Adrenal gland (tissue), 9 donors: ENCODE measurements at regions not wholly inside any gene's neighbourhood (a gene's known extent, or its start where the extent isn't known, plus 50 kb on each side); places are given as distances from the start of the nearest gene placed in this dataset.

Source experiments
- DNase-seq, 7 donors: peaks; one replicate each; pipeline ENCODE4 v3.0.0-alpha.2; 2019 to 2020
- H3K27ac ChIP-seq, 5 donors: fragments of 200-600 bp; sonication (generic) in 4 of 5; 1 replicate in 3 of 5; 2 replicates in 2 of 5; pipeline versions ENCODE4 v1.5.1 to v1.8.0; 2016 to 2020; ENCODE audit warnings: mild to moderate bottlenecking in 1 of 5
- H3K27me3 ChIP-seq: fragments of 200-600 bp; 2 replicates; pipeline ENCODE4 v1.8.0; 2021
- H3K36me3 ChIP-seq, 2 donors: fragments of 200-600 bp; replicated peaks in 1 of 2; 1 replicate in 1 of 2; 2 replicates in 1 of 2; pipeline versions ENCODE4 v1.5.1 to v1.8.0; 2018 to 2022
- H3K4me1 ChIP-seq, 2 donors: fragments of 200-600 bp; replicated peaks in 1 of 2; 1 replicate in 1 of 2; 2 replicates in 1 of 2; pipeline versions ENCODE4 v1.5.1 to v1.8.0; 2018 to 2021
- H3K4me3 ChIP-seq, 4 donors: fragments of 200-600 bp; sonication (generic) in 3 of 4; one replicate each; pipeline ENCODE4 v1.5.1; 2016 to 2018
- H3K9me3 ChIP-seq, 3 donors: fragments of 200-600 bp; sonication (generic) in 1 of 3; replicated peaks in 1 of 3; 1 replicate in 2 of 3; 2 replicates in 1 of 3; pipeline versions ENCODE4 v1.5.1 to v1.8.0; 2016 to 2021
- CTCF ChIP-seq, 6 experiments: fragments of 450-650 bp in 4 of 6; fragments of 200-600 bp in 2 of 6; sonication (generic) in 1 of 6; IDR thresholded peaks; 1 replicate in 5 of 6; 2 replicates in 1 of 6; pipeline versions ENCODE4 v1.5.1 to v1.8.0; 2016 to 2021; ENCODE audit warnings: antibody characterized with exemption in 6 of 6, mild to moderate bottlenecking in 2 of 6, moderate library complexity in 1 of 6
- POLR2A ChIP-seq, 2 donors: fragments of 450-650 bp; IDR thresholded peaks; one replicate each; pipeline ENCODE4 v1.6.1; 2017; ENCODE audit warnings: antibody characterized with exemption in 2 of 2, mild to moderate bottlenecking in 2 of 2, moderate library complexity in 1 of 2
- WGBS, 4 donors: extraction: QIAGEN DNeasy Blood & Tissue Kit in 2 of 4; methylation state at CpG; one replicate each; pipeline versions ENCODE4 v1.1.5 to v1.1.7; 2013 to 2017; 5-methylcytosine and 5-hydroxymethylcytosine counted together
- intact Hi-C, 2 donors: fragments of 100-400 bp; cut with DNase I; formaldehyde crosslinking; loops; one replicate each; pipeline versions ENCODE4 v1.14.1 to v1.15.0; 2022 to 2023
- small RNA-seq, 2 donors: library from RNA; depleted of rRNA; stranded (forward); fragments of <200 nt; gene quantifications; one replicate each; pipeline ENCODE3, GENCODE V24; 2016
- donor health status: healthy with polysubstance abuse.
- donor health status: Bipolar disorder and iron deficiency.
- donor health status: DM: yes; HTN: yes; CAD: no.
- donor health status: DM: no; HTN: no; CAD: no.
- donor health status: DM: no; HTN: no; CAD: no.

GRCh38 chr12:88638388-88638787 is 58.1 kb upstream of the KITLG start:
- 74 to 80% (median 79%) methylated on average over 3 of the region's 3 CpGs for WGBS, 4 donors
- intact Hi-C loops = no loop called here
- Histone ChIP-seq H3K4me1 (peaks cover 0 to 4% of the 10 kb centered on the region in 2 donors), H3K27me3 (no peaks in the 10 kb centered on the region), H3K27ac (no peak overlapping the region), H3K4me3 (no peak overlapping the region), H3K36me3 (no peaks in the 10 kb centered on the region), H3K9me3 (no peaks in the 10 kb centered on the region)
- no peak for TF ChIP-seq POLR2A (IDR thresholded peaks at IDR 0.05)
- no peak for TF ChIP-seq CTCF (IDR thresholded peaks at IDR 0.05)
- DNase-seq = no peak

GRCh38 chr12:88634008-88634407 is 53.7 kb upstream of the KITLG start:
- intact Hi-C loops = no loop called here
- no peak for TF ChIP-seq POLR2A (IDR thresholded peaks at IDR 0.05)
- no peak for TF ChIP-seq CTCF (IDR thresholded peaks at IDR 0.05)
- DNase-seq = no peak
- Histone ChIP-seq H3K36me3 (no peaks in the 10 kb centered on the region), H3K4me1 (no peaks in the 10 kb centered on the region), H3K27me3 (no peaks in the 10 kb centered on the region), H3K4me3 (no peak overlapping the region), H3K9me3 (no peaks in the 10 kb centered on the region), H3K27ac (no peak overlapping the region)
- WGBS, 4 donors = 8 to 29% (median 26%) methylated on average over 1 of the region's 1 CpG

- TF ChIP-seq POLR2A (IDR thresholded peaks at IDR 0.05) = no peak
- peak in 2 of 6 experiments; percentile 25 to 31 for TF ChIP-seq CTCF (IDR thresholded peaks at IDR 0.05)
- intact Hi-C loops = no loop called here
Observed at GRCh38 chr12:88633312-88633711, 53.0 kb upstream of the KITLG start.

GRCh38 chr12:88630561-88630960 is 50.3 kb upstream of the KITLG start:
- H3K9me3 ChIP-seq = no peaks in the 10 kb centered on the region
- no peaks in the 10 kb centered on the region for H3K4me1 ChIP-seq
- intact Hi-C loops = no loop called here
- H3K27ac ChIP-seq = no peak overlapping the region
- no peaks in the 10 kb centered on the region for H3K36me3 ChIP-seq
- no peak overlapping the region for H3K4me3 ChIP-seq
- H3K27me3 ChIP-seq = no peaks in the 10 kb centered on the region
- TF ChIP-seq CTCF (IDR thresholded peaks at IDR 0.05) (no peak), POLR2A (IDR thresholded peaks at IDR 0.05) (no peak)
- DNase-seq = no peak

More at GRCh38 chr12:88633312-88633711, 53.0 kb upstream of the KITLG start:
- no peak for DNase-seq
- no peaks in the 10 kb centered on the region for H3K4me1 ChIP-seq
- H3K27ac ChIP-seq = no peak overlapping the region
- H3K27me3 ChIP-seq = no peaks in the 10 kb centered on the region
- H3K9me3 ChIP-seq = no peaks in the 10 kb centered on the region
- no peak overlapping the region for H3K4me3 ChIP-seq
- WGBS, 4 donors = 71 to 84% (median 75%) methylated on average over 1 of the region's 1 CpG
- H3K36me3 ChIP-seq = no peaks in the 10 kb centered on the region

Small RNA genes in the stretch of these regions (small RNA-seq; reads per million reads assigned to genes)
- gene RNU7-120P = 0 reads per million in 2 donors
